ENCODE measurements at regions not wholly inside any gene's neighbourhood (a gene's known extent, or its start where the extent isn't known, plus 50 kb on each side); places are given as distances from the start of the nearest gene placed in this dataset.

- no peak for TF ChIP-seq TAF1 (IDR thresholded peaks at IDR 0.05; ENCODE audit: borderline replicate concordance, low read depth, low read length)
- no peak for TF ChIP-seq POLR2AphosphoS5 (IDR thresholded peaks at IDR 0.05; ENCODE audit: low read depth, low read length)
These were observed 620.1 kb upstream of the DPP6 start for GRCh38 chr7:153432063-153432462.
